GM23338 (cell line): ENCODE measurements at regions not wholly inside any gene's neighbourhood (a gene's known extent, or its start where the extent isn't known, plus 50 kb on each side); places are given as distances from the start of the nearest gene placed in this dataset.

Experiments used
- CREB1 ChIP-seq: fragments of 250-450 bp; sonication (Bioruptor Pico); IDR thresholded peaks from 2 replicates; pipeline ENCODE4 v1.5.0; 2020; ENCODE audit warnings: low read depth, mild to moderate bottlenecking, moderate library complexity
- CTCF ChIP-seq, 2 experiments: fragments of 200-600 bp in 1 of 2; sonication (generic) in 1 of 2; conservative IDR thresholded peaks; 2 replicates each; pipeline versions ENCODE4 v1.5.1 to v1.6.1; 2016 to 2017; ENCODE audit warnings: antibody characterized with exemption in 2 of 2, low read depth in 2 of 2, mild to moderate bottlenecking in 2 of 2, moderate library complexity in 1 of 2
- ETS1 ChIP-seq: IDR thresholded peaks from 2 replicates; pipeline ENCODE4 v1.6.1; 2016; ENCODE audit warnings: antibody characterized with exemption
- EZH2 ChIP-seq: fragments of 200-600 bp; sonication (generic); IDR thresholded peaks from one replicate; pipeline ENCODE4 v1.8.0; 2017; ENCODE audit warnings: antibody characterized with exemption, mild to moderate bottlenecking, low read depth; ENCODE audit not compliant: unreplicated experiment
- EZH2phosphoT487 ChIP-seq: fragments of 200-600 bp; sonication (generic); IDR thresholded peaks from one replicate; pipeline ENCODE4 v1.8.1; 2018; ENCODE audit warnings: antibody characterized with exemption; ENCODE audit not compliant: unreplicated experiment
- JUNB ChIP-seq: IDR thresholded peaks from one replicate; pipeline ENCODE4 v1.6.1; 2016; ENCODE audit warnings: antibody characterized with exemption; ENCODE audit not compliant: unreplicated experiment
- POLR2AphosphoS5 ChIP-seq: IDR thresholded peaks from 2 replicates; pipeline ENCODE4 v1.6.1; 2016; ENCODE audit warnings: antibody characterized with exemption, low read depth
- REST ChIP-seq: IDR thresholded peaks from one replicate; pipeline ENCODE4 v1.6.1; 2018; ENCODE audit warnings: antibody characterized with exemption; ENCODE audit not compliant: unreplicated experiment
- STAT1 ChIP-seq: IDR thresholded peaks from one replicate; pipeline ENCODE4 v1.6.1; 2016; ENCODE audit warnings: antibody characterized with exemption; ENCODE audit not compliant: unreplicated experiment
- ZNF114 ChIP-seq: fragments of 250-450 bp; sonication (Bioruptor Pico); IDR thresholded peaks from 2 replicates; pipeline ENCODE4 v1.5.0; 2020; ENCODE audit warnings: mild to moderate bottlenecking, moderate library complexity
- ZNF331 ChIP-seq: fragments of 250-450 bp; sonication (Bioruptor Pico); IDR thresholded peaks from 2 replicates; pipeline ENCODE4 v1.5.0; 2020; ENCODE audit warnings: low read depth, mild to moderate bottlenecking, moderate library complexity

GRCh38 chr21:35350965-35351364, 301.9 kb upstream of the RUNX1 start:
- no peak for TF ChIP-seq CTCF (conservative IDR thresholded peaks at IDR 0.05; ENCODE audit: low read depth in 2 of 2)
- TF ChIP-seq REST = no peak
- no peak for TF ChIP-seq POLR2AphosphoS5
- TF ChIP-seq EZH2 = no peak
- TF ChIP-seq STAT1 = no peak
- no peak for TF ChIP-seq EZH2phosphoT487
- TF ChIP-seq CREB1 (CRISPR knock-in tag) = no peak
- no peak for TF ChIP-seq ETS1
- no peak for TF ChIP-seq JUNB
- no peak for TF ChIP-seq ZNF114 (CRISPR knock-in tag)
- TF ChIP-seq ZNF331 = no peak
